ENCODE measurements at regions not wholly inside any gene's neighbourhood (a gene's known extent, or its start where the extent isn't known, plus 50 kb on each side); places are given as distances from the start of the nearest gene placed in this dataset.

DNA sequence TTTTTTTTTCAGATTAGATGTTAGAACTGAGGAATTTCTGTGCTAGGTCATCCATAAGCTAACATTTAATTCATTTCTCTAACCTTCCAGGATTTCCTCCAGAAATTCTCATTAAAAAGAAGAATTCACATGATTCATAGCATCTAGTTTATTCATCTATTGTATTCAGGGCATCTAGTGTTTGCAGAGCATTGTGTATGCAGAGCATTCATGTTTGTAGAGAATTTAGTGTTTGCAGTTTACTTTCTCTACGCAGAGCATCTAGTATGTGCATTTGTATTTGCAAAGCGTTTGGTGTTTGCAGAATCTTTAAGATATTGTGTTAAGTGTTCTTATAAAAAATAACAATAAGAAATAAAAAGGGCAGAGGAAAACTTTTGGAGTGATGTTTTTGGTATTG lies 491.1 kb downstream of the MTRR start (continued):
- TF ChIP-seq, protein P1, sequence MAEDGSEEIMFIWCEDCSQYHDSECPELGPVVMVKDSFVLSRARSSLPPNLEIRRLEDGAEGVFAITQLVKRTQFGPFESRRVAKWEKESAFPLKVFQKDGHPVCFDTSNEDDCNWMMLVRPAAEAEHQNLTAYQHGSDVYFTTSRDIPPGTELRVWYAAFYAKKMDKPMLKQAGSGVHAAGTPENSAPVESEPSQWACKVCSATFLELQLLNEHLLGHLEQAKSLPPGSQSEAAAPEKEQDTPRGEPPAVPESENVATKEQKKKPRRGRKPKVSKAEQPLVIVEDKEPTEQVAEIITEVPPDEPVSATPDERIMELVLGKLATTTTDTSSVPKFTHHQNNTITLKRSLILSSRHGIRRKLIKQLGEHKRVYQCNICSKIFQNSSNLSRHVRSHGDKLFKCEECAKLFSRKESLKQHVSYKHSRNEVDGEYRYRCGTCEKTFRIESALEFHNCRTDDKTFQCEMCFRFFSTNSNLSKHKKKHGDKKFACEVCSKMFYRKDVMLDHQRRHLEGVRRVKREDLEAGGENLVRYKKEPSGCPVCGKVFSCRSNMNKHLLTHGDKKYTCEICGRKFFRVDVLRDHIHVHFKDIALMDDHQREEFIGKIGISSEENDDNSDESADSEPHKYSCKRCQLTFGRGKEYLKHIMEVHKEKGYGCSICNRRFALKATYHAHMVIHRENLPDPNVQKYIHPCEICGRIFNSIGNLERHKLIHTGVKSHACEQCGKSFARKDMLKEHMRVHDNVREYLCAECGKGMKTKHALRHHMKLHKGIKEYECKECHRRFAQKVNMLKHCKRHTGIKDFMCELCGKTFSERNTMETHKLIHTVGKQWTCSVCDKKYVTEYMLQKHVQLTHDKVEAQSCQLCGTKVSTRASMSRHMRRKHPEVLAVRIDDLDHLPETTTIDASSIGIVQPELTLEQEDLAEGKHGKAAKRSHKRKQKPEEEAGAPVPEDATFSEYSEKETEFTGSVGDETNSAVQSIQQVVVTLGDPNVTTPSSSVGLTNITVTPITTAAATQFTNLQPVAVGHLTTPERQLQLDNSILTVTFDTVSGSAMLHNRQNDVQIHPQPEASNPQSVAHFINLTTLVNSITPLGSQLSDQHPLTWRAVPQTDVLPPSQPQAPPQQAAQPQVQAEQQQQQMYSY (CRISPR knock-in tag; IDR thresholded peaks at IDR 0.05): no peak
- TF ChIP-seq CBX5 (IDR thresholded peaks at IDR 0.05; ENCODE audit: low read depth) (no peak), SUZ12 (IDR thresholded peaks at IDR 0.05; ENCODE audit: unreplicated experiment) (no peak), FOXM1 (IDR thresholded peaks at IDR 0.05; ENCODE audit: low read depth, low read length) (no peak)

DNA sequence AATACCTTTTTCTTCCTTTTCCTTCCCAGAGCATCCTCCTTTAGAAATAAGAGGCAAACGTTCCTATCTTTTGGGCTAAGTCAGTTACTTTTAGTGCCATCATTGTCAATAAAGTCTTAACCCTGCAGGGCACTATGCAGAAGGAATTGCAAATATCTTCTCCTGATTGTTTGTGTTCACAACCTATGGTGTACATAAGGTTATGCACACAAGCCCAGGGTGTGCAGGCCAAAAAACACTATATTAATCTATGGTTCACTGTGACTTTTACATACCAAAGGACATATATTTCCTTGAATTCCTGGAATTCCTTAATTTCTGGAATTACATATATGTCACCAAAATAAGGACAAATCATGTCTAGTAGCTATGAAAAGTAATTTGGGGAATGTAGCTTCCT lies 493.5 kb downstream of the MTRR start:
- WGBS (ENCODE audit: insufficient coverage, insufficient replicate concordance, low lambda C conversion rate, missing lambda C conversion rate): 36% methylated on average over 1 of the region's 1 CpG
- intact Hi-C loops (cut with micrococcal nuclease; ENCODE audit: unreplicated experiment): no loop called here
- H3K4me1 ChIP-seq (ENCODE audit: control insufficient read depth, insufficient read depth, low read length): no peaks in the 10 kb centered on the region
- TF ChIP-seq SMARCA5 (IDR thresholded peaks at IDR 0.05) (no peak), NFYA (IDR thresholded peaks at IDR 0.05; ENCODE audit: borderline replicate concordance, low read depth, low read length) (no peak), HDGF (IDR thresholded peaks at IDR 0.05) (no peak)
- TF ChIP-seq, protein P2, sequence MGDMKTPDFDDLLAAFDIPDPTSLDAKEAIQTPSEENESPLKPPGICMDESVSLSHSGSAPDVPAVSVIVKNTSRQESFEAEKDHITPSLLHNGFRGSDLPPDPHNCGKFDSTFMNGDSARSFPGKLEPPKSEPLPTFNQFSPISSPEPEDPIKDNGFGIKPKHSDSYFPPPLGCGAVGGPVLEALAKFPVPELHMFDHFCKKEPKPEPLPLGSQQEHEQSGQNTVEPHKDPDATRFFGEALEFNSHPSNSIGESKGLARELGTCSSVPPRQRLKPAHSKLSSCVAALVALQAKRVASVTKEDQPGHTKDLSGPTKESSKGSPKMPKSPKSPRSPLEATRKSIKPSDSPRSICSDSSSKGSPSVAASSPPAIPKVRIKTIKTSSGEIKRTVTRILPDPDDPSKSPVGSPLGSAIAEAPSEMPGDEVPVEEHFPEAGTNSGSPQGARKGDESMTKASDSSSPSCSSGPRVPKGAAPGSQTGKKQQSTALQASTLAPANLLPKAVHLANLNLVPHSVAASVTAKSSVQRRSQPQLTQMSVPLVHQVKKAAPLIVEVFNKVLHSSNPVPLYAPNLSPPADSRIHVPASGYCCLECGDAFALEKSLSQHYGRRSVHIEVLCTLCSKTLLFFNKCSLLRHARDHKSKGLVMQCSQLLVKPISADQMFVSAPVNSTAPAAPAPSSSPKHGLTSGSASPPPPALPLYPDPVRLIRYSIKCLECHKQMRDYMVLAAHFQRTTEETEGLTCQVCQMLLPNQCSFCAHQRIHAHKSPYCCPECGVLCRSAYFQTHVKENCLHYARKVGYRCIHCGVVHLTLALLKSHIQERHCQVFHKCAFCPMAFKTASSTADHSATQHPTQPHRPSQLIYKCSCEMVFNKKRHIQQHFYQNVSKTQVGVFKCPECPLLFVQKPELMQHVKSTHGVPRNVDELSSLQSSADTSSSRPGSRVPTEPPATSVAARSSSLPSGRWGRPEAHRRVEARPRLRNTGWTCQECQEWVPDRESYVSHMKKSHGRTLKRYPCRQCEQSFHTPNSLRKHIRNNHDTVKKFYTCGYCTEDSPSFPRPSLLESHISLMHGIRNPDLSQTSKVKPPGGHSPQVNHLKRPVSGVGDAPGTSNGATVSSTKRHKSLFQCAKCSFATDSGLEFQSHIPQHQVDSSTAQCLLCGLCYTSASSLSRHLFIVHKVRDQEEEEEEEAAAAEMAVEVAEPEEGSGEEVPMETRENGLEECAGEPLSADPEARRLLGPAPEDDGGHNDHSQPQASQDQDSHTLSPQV (IDR thresholded peaks at IDR 0.05): no peak
- no peak overlapping the region for H3K4me3 ChIP-seq
- H3K4me2 ChIP-seq (ENCODE audit: control insufficient read depth, insufficient read depth): no peak overlapping the region
- no TSS peak for BruUV-seq (replicated peaks)
- H4K20me1 ChIP-seq (ENCODE audit: control insufficient read depth, insufficient read depth): no peaks in the 10 kb centered on the region
- FAIRE-seq (no peak), ATAC-seq (no peak), DNase-seq (ENCODE audit: low read depth, low spot score) (no peak)
- no peaks in the 10 kb centered on the region for H3K36me3 ChIP-seq (ENCODE audit: control insufficient read depth in 2 of 2, insufficient read depth in 2 of 2, low read length in 1 of 2)
- SMC1A ChIA-PET (ENCODE audit: uncharacterized antibody, unreplicated experiment): no interaction called here
- RAD21 ChIA-PET (ENCODE audit: unreplicated experiment): no interaction called here
- no peak overlapping the region for H3K9ac ChIP-seq (ENCODE audit: control insufficient read depth, insufficient read depth, low read length)
- CTCF ChIA-PET: no interaction called here
- POLR2A ChIA-PET: no interaction called here
- in situ Hi-C loops (cut with MboI): no loop called here
- no peak overlapping the region for H3K27ac ChIP-seq (ENCODE audit: control insufficient read depth, insufficient read depth)
- no peak overlapping the region for H2AFZ ChIP-seq (ENCODE audit: control insufficient read depth, low read depth, low read length)
- H3K27me3 ChIP-seq (replicated peaks in 1 of 2; ENCODE audit: control insufficient read depth in 2 of 2, insufficient read depth in 2 of 2, low read length in 1 of 2): no peaks in the 10 kb centered on the region
- H3K79me2 ChIP-seq (ENCODE audit: control insufficient read depth, insufficient read depth, low read length): no peaks in the 10 kb centered on the region
- no peaks in the 10 kb centered on the region for H3K9me3 ChIP-seq (replicated peaks; ENCODE audit: control insufficient read depth, insufficient read depth, low read length)

Data from GM12878 (cell line).